Fibroblast of mammary gland (primary cell): ENCODE measurements at regions not wholly inside any gene's neighbourhood (a gene's known extent, or its start where the extent isn't known, plus 50 kb on each side); places are given as distances from the start of the nearest gene placed in this dataset.

Source experiments
- DNase-seq: peaks from one replicate; pipeline ENCODE4 v3.0.0-alpha.2; 2010; ENCODE audit warnings: low read depth
- H3K4me3 ChIP-seq: 2 replicates; pipeline ENCODE4 v1.5.1; 2011; ENCODE audit warnings: low read depth, mild to moderate bottlenecking, low read length, moderate library complexity; ENCODE audit not compliant: control insufficient read depth
- TF ChIP-seq, protein P1 (sequence below): conservative IDR thresholded peaks from 2 replicates; pipeline ENCODE4 v1.5.1; 2011; ENCODE audit warnings: low read depth, low read length, inconsistent platforms; ENCODE audit not compliant: control insufficient read depth, insufficient read depth

DNA sequence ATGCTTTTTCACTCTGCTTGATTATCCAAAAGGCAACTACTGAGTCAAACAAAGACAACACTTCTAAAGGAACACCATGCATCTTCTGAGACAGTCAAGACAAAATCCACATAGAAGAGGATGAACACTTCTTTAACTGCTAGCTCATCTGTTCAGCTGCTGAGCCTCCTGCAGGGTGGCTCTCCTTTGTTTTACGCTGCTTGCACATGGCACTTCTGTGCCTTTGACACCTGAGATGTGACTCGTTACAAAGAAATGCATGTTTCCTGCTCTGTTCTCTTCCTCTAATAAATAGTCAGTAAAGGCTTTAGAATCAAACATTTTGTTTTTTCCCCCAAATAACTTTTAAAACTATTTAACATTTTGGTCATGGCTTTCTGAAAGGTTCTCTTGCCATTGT is 1129.4 kb downstream of the TDRD15 start:
- TF ChIP-seq, protein P1, sequence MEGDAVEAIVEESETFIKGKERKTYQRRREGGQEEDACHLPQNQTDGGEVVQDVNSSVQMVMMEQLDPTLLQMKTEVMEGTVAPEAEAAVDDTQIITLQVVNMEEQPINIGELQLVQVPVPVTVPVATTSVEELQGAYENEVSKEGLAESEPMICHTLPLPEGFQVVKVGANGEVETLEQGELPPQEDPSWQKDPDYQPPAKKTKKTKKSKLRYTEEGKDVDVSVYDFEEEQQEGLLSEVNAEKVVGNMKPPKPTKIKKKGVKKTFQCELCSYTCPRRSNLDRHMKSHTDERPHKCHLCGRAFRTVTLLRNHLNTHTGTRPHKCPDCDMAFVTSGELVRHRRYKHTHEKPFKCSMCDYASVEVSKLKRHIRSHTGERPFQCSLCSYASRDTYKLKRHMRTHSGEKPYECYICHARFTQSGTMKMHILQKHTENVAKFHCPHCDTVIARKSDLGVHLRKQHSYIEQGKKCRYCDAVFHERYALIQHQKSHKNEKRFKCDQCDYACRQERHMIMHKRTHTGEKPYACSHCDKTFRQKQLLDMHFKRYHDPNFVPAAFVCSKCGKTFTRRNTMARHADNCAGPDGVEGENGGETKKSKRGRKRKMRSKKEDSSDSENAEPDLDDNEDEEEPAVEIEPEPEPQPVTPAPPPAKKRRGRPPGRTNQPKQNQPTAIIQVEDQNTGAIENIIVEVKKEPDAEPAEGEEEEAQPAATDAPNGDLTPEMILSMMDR = no peak
- no peak for DNase-seq
- H3K4me3 ChIP-seq = no peak overlapping the region

DNA sequence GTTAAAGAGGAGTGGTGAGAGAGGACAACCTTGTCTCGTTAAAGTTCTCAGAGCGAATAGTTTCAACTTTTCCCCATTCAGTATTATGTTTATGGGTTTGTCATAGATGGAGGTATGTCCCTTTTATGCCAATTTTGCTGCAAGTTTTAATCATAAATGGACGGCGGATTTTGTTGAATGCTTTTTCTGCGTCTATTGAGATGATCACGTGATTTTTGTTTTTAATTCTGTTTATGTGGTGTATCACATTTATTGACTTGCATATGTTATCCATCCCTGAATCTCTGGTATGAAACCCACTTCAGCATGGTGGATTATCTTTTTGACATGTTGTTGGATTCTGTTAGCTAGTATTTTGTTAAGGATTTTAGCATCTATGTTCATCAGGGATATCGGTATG is 1123.8 kb upstream of the KLHL29 start:
- TF ChIP-seq, protein P1 = no peak
- DNase-seq = no peak
- H3K4me3 ChIP-seq = no peak overlapping the region

DNA sequence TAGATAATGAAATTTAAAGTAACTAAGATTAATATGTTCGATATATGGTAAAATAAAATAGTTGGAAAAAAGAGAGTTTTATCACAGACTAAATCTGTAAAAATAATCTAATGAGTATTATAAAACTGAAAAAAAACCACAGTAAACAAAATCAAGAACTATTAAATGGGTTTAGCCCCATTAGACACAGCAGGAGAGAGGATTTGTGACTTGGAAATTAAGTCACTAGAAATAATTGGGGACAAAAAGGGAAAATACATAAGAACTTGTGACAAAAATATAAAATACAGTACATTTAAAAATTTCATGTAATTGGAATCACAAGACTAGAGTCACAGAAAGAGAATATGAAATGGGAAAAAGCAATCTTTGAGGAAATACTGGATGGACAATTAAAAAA is 1114.6 kb upstream of the KLHL29 start:
- no peak for DNase-seq
- TF ChIP-seq, protein P1 = no peak
- H3K4me3 ChIP-seq = no peak overlapping the region

DNA sequence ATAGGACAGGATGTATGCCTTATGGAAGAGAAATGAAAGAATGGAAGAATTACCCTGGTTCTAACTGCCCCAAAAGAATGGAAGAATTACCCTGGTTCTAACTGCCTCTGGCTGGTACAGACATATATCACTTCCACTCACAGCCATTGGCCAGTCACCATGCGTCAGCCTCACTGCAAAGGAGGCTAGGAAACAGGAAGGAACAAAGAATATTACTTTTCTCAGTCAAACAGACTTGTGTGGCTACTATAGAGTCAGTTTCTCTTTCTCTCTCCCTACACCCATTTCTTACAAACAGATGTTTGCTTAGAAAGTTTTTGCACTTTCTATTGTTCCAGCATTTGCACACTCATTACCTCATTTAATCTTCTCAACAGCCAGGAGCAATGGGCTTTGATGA is 1111.1 kb upstream of the KLHL29 start:
- H3K4me3 ChIP-seq = no peak overlapping the region
- TF ChIP-seq, protein P1 = no peak
- no peak for DNase-seq

DNA sequence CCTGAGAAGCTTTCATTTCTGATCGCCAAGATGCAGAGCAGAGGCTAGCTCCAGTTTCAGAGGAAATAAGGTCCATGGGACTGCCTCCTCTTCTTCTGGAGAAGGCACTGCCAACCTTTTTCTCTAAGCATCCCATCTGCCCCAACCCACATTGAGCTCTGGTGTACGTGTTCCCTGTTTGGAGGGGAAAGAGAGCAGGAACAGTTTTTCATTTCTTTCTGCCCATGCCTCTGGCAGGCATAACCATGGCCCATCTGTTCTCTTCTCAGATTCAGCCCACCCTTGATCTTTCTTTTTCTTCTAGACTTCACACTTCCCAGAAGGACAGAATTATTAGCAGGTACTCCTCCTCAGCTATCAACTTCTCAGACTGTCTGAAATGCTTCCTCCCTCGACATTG is 1110.3 kb upstream of the KLHL29 start:
- TF ChIP-seq, protein P1 = no peak
- no peak for DNase-seq
- H3K4me3 ChIP-seq = no peak overlapping the region

DNA sequence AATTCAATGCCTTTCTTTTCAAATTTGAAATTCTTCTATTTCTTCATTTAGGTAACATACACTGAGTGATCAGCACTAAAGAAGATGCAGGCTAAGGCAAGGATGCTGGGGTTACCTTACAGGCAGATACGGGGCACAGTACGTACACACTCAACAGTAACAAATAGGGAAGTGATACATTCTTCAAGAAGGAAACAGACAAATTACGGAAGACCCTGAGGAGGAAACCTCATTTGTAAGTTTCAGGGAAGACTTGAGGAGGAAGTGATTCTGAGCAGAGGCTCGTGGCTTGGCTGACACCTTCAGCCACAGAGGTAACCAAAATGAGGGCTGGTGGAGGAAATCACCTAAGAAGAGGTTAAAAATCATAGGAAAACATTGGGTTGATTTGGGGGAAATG is 1108.3 kb upstream of the KLHL29 start:
- TF ChIP-seq, protein P1 = no peak
- DNase-seq = no peak
- no peak overlapping the region for H3K4me3 ChIP-seq

DNA sequence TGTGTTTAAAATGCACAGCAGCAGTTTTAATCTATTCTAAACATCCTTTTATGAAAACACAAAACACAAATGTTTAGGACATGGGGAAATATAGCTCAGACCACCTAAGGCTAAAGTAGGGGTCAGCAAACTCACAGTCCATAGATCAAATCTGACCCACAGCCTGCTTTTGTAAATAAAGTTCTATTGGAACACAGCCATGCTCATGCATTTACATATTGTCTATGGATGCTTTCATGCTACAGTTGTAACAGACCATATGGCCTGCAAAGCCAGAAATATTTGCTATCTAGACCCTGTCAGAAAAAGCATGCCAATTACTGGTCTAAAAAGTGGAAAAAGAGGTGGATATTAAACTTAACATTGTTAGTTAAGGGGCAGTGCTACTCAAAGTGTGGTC is 1105.4 kb upstream of the KLHL29 start:
- TF ChIP-seq, protein P1 = no peak
- DNase-seq = no peak
- H3K4me3 ChIP-seq = no peak overlapping the region
